Vagina (tissue), 2 donors: ENCODE measurements at regions not wholly inside any gene's neighbourhood (a gene's known extent, or its start where the extent isn't known, plus 50 kb on each side); places are given as distances from the start of the nearest gene placed in this dataset.

Experiments used
- DNase-seq, 2 donors: peaks; one replicate each; pipeline ENCODE4 v3.0.0-alpha.2; 2017; ENCODE audit errors: extremely low spot score in 2 of 2
- H3K27ac ChIP-seq: fragments of 200-600 bp; sonication (generic); one replicate; pipeline ENCODE4 v1.5.1; 2019
- H3K27me3 ChIP-seq: fragments of 200-600 bp; sonication (generic); one replicate; pipeline ENCODE4 v1.5.1; 2019
- H3K36me3 ChIP-seq, 2 donors: fragments of 200-600 bp; sonication (generic); one replicate each; pipeline ENCODE4 v1.5.1; 2017 to 2019
- H3K4me1 ChIP-seq: fragments of 200-600 bp; sonication (generic); one replicate; pipeline ENCODE4 v1.5.1; 2019
- H3K4me3 ChIP-seq, 2 donors: fragments of 200-600 bp; sonication (generic); 1 replicate in 1 of 2; 2 replicates in 1 of 2; pipeline ENCODE4 v1.5.1; 2016 to 2019
- H3K9me3 ChIP-seq: fragments of 200-600 bp; sonication (generic); one replicate; pipeline ENCODE4 v1.5.1; 2019
- POLR2A ChIP-seq, 2 donors: fragments of 450-650 bp; IDR thresholded peaks; one replicate each; pipeline ENCODE4 v1.6.1; 2017; ENCODE audit warnings: antibody characterized with exemption in 2 of 2, mild to moderate bottlenecking in 2 of 2, moderate library complexity in 2 of 2
- POLR2AphosphoS5 ChIP-seq, 2 donors: sonication (generic); formaldehyde crosslinking; IDR thresholded peaks; one replicate each; pipeline ENCODE4 v1.9.0; 2017; ENCODE audit warnings: antibody characterized with exemption in 2 of 2, mild to moderate bottlenecking in 2 of 2, low read depth in 1 of 2; ENCODE audit not compliant: insufficient read depth in 1 of 2
- intact Hi-C: fragments of 100-400 bp; cut with DNase I; formaldehyde crosslinking; loops from one replicate; pipeline ENCODE4 v1.15.1; 2023
- TF ChIP-seq, protein P1 (sequence below), 3 experiments: fragments of 450-650 bp in 2 of 3; fragments of 200-600 bp in 1 of 3; sonication (generic) in 1 of 3; IDR thresholded peaks; one replicate each; pipeline ENCODE4 v1.5.1; 2017 to 2019; ENCODE audit warnings: antibody characterized with exemption in 3 of 3, mild to moderate bottlenecking in 2 of 3, moderate library complexity in 2 of 3

DNA sequence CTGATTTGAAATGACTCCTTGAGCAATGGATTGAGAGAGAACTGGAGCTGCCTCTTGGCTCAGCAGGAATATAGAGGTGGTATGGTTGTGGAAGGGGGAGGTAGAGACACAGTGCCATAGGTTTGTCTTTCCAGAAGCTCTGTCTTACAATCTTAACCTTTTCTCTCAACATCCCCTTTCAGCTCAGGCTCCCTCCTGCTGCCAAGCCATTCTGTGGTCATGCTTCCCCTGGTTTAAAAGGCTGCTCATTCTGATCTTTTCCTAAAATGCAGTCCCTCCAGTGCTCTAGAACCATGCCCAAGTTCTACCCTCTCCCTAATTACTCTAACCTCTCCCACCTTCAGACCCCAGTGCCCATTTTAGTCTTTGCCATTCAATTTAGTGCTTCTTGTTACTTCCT, 517.9 kb upstream of the MARCKS start:
- Histone ChIP-seq H3K27me3 (no peaks in the 10 kb centered on the region), H3K36me3 (no peaks in the 10 kb centered on the region), H3K27ac (no peak overlapping the region), H3K4me1 (no peaks in the 10 kb centered on the region), H3K4me3 (no peak overlapping the region), H3K9me3 (no peaks in the 10 kb centered on the region)
- DNase-seq = no peak
- TF ChIP-seq, protein P1, sequence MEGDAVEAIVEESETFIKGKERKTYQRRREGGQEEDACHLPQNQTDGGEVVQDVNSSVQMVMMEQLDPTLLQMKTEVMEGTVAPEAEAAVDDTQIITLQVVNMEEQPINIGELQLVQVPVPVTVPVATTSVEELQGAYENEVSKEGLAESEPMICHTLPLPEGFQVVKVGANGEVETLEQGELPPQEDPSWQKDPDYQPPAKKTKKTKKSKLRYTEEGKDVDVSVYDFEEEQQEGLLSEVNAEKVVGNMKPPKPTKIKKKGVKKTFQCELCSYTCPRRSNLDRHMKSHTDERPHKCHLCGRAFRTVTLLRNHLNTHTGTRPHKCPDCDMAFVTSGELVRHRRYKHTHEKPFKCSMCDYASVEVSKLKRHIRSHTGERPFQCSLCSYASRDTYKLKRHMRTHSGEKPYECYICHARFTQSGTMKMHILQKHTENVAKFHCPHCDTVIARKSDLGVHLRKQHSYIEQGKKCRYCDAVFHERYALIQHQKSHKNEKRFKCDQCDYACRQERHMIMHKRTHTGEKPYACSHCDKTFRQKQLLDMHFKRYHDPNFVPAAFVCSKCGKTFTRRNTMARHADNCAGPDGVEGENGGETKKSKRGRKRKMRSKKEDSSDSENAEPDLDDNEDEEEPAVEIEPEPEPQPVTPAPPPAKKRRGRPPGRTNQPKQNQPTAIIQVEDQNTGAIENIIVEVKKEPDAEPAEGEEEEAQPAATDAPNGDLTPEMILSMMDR (IDR thresholded peaks at IDR 0.05) = no peak
- no peak for TF ChIP-seq POLR2AphosphoS5 (IDR thresholded peaks at IDR 0.05; ENCODE audit: insufficient read depth in 1 of 2, low read depth in 1 of 2)
- no peak for TF ChIP-seq POLR2A (IDR thresholded peaks at IDR 0.05)
- intact Hi-C loops = no loop called here

DNA sequence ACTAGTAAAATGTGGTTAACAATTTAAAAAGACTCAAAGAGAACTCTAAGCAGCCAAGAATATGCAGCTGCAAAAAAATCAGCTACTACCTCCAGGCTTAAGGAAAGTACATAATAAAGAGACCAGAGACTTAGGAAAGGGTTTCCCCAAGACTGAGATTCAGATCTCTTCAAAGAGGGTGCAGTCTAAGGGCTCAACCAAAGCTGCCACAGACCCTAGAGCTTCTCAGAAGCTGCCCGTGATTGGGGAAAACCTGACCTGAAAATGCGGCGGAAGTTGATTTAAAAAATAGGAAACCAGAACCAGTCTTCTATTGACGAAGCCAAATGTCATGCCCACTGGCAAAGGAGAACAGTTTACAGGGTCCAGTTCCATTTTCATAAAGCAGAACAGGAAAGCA, 516.8 kb upstream of the MARCKS start:
- no peaks in the 10 kb centered on the region for H3K4me1 ChIP-seq
- TF ChIP-seq, protein P1 (IDR thresholded peaks at IDR 0.05) = no peak
- no peak for TF ChIP-seq POLR2AphosphoS5 (IDR thresholded peaks at IDR 0.05; ENCODE audit: insufficient read depth in 1 of 2, low read depth in 1 of 2)
- no peaks in the 10 kb centered on the region for H3K27me3 ChIP-seq
- no peak overlapping the region for H3K27ac ChIP-seq
- no peak overlapping the region for H3K4me3 ChIP-seq
- no peaks in the 10 kb centered on the region for H3K36me3 ChIP-seq
- intact Hi-C loops = no loop called here
- DNase-seq = no peak
- no peaks in the 10 kb centered on the region for H3K9me3 ChIP-seq

DNA sequence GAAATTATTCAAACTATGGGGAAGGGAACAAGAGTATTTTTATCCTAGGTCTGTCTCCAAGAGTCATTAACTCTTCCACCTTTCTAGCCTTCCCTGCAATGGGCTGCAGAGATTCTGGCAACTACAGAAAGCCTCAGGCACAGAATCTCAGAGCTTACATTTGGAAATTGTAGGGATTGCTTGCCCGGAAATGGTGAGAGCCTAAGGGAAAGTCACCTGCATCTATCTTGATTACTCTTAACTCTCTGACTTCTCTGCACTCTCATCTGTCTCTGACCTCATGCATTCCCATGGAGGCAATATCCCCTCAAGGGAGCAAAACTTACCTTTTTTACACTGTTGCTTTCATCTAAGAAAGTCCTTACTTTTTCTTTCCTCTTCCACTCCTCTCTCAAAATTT, 513.2 kb upstream of the MARCKS start:
- intact Hi-C loops = no loop called here
- H3K36me3 ChIP-seq = no peaks in the 10 kb centered on the region
- DNase-seq = no peak
- H3K27ac ChIP-seq = no peak overlapping the region
- H3K9me3 ChIP-seq = no peaks in the 10 kb centered on the region
- no peaks in the 10 kb centered on the region for H3K4me1 ChIP-seq
- no peaks in the 10 kb centered on the region for H3K27me3 ChIP-seq
- TF ChIP-seq, protein P1 (IDR thresholded peaks at IDR 0.05) = no peak
- TF ChIP-seq POLR2AphosphoS5 (IDR thresholded peaks at IDR 0.05; ENCODE audit: insufficient read depth in 1 of 2, low read depth in 1 of 2) (no peak), POLR2A (IDR thresholded peaks at IDR 0.05) (no peak)
- H3K4me3 ChIP-seq = no peak overlapping the region

DNA sequence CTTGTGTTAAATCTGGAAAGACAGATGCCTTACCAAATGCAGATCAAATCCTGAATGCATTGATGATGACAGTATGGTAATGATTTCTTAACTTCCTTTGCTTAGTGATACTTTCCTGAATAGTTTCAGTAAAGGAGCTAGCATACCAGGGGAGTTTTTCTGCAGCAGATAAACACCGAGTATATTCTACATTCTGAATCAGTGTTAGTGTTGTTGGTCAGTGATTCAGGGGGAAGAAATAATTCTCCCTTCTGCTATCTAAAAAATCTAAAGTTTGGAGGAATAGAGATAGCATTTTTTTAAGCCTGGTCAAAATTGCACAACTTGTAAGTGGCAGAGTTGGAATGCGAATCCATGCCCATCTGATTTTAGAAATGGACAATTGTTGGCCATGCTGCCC, 512.2 kb upstream of the MARCKS start:
- Histone ChIP-seq H3K9me3 (no peaks in the 10 kb centered on the region), H3K27me3 (no peaks in the 10 kb centered on the region), H3K27ac (no peak overlapping the region), H3K36me3 (no peaks in the 10 kb centered on the region), H3K4me1 (no peaks in the 10 kb centered on the region), H3K4me3 (no peak overlapping the region)
- TF ChIP-seq POLR2AphosphoS5 (IDR thresholded peaks at IDR 0.05; ENCODE audit: insufficient read depth in 1 of 2, low read depth in 1 of 2) (no peak), POLR2A (IDR thresholded peaks at IDR 0.05) (no peak)
- TF ChIP-seq, protein P1 (IDR thresholded peaks at IDR 0.05) = no peak
- no peak for DNase-seq
- intact Hi-C loops = no loop called here

DNA sequence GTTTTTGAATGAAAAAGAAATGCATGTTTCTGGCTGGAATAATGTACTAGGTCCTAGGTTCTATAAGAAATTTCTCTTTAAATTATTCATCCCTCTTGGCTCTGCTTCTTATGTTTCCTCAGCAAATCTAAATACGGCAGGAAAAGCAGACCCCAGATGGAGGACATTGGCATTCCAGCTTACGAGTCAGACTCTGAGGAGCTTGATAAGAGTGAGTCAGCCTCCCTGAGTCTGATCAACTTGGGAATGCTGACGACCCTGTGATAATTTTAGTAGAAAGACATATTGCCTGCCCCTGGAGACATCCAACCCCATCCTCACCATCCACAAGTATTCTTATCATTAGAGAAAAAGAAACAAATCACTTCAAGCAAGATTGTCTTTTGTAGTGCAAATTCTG, 509.7 kb upstream of the MARCKS start:
- Histone ChIP-seq H3K9me3 (no peaks in the 10 kb centered on the region), H3K4me1 (peaks cover 17% of the 10 kb centered on the region), H3K27ac (no peak overlapping the region), H3K4me3 (no peak overlapping the region), H3K36me3 (no peaks in the 10 kb centered on the region), H3K27me3 (no peaks in the 10 kb centered on the region)
- TF ChIP-seq POLR2A (IDR thresholded peaks at IDR 0.05) (no peak), POLR2AphosphoS5 (IDR thresholded peaks at IDR 0.05; ENCODE audit: insufficient read depth in 1 of 2, low read depth in 1 of 2) (no peak)
- TF ChIP-seq, protein P1 (IDR thresholded peaks at IDR 0.05) = no peak
- no peak for DNase-seq
- intact Hi-C loops = no loop called here
